SK-N-SH treated with all-trans-retinoic acid at 6 μM for 48 hours (cell line): ENCODE measurements at regions not wholly inside any gene's neighbourhood (a gene's known extent, or its start where the extent isn't known, plus 50 kb on each side); places are given as distances from the start of the nearest gene placed in this dataset.
"Not testable (repeated sequence)": the region's sequence is repeated elsewhere in the genome, so short reads cannot be mapped to it uniquely, and the experiment has no call there.

Experiments used
- ATAC-seq: fragments of 200-7000 bp; cut with Tn5 transposase; 3 replicates; pipeline ENCODE4 v1.9.1; 2020; ENCODE audit warnings: mild to moderate bottlenecking, moderate library complexity
- ARNTL ChIP-seq: fragments of 450-650 bp; formaldehyde crosslinking; IDR thresholded peaks from 2 replicates; pipeline ENCODE4 v1.5.0; 2020; ENCODE audit warnings: low read depth, mild to moderate bottlenecking, moderate library complexity, borderline replicate concordance
- BACH2 ChIP-seq: fragments of 250-450 bp; sonication (Bioruptor Pico); IDR thresholded peaks from 2 replicates; pipeline ENCODE4 v1.9.0; 2021; ENCODE audit warnings: mild to moderate bottlenecking, borderline replicate concordance
- CREB5 ChIP-seq: fragments of 250-450 bp; sonication (Bioruptor Pico); IDR thresholded peaks from 2 replicates; pipeline ENCODE4 v1.5.1; 2020; ENCODE audit warnings: low read depth, mild to moderate bottlenecking, moderate library complexity
- CSDC2 ChIP-seq: fragments of 250-450 bp; sonication (Bioruptor Pico); IDR thresholded peaks from 2 replicates; pipeline ENCODE4 v1.5.0; 2020; ENCODE audit warnings: mild to moderate bottlenecking, moderate library complexity
- ESRRG ChIP-seq: fragments of 250-450 bp; sonication (Bioruptor Pico); IDR thresholded peaks from 2 replicates; pipeline ENCODE4 v1.6.1; 2021; ENCODE audit warnings: mild to moderate bottlenecking
- GLIS3 ChIP-seq: fragments of 250-450 bp; sonication (Bioruptor Pico); IDR thresholded peaks from 2 replicates; pipeline ENCODE4 v1.5.0; 2020; ENCODE audit warnings: mild to moderate bottlenecking, moderate library complexity
- ISL1 ChIP-seq: fragments of 250-450 bp; sonication (Bioruptor Pico); IDR thresholded peaks from 2 replicates; pipeline ENCODE4 v2.1.2; 2022; ENCODE audit warnings: mild to moderate bottlenecking, moderate library complexity
- OSR1 ChIP-seq: fragments of 250-450 bp; sonication (Bioruptor Pico); IDR thresholded peaks from 2 replicates; pipeline ENCODE4 v1.8.0; 2022; ENCODE audit warnings: moderate library complexity, mild to moderate bottlenecking, inconsistent platforms
- PPARA ChIP-seq: fragments of 250-450 bp; sonication (Bioruptor Pico); IDR thresholded peaks from 2 replicates; pipeline ENCODE4 v1.5.0; 2020; ENCODE audit warnings: mild to moderate bottlenecking, borderline replicate concordance
- RARB ChIP-seq: fragments of 250-450 bp; sonication (Bioruptor Pico); IDR thresholded peaks from 2 replicates; pipeline ENCODE4 v1.8.0; 2021; ENCODE audit warnings: mild to moderate bottlenecking, moderate library complexity
- SNAI2 ChIP-seq: fragments of 250-450 bp; sonication (Bioruptor Pico); IDR thresholded peaks from 2 replicates; pipeline ENCODE4 v1.5.0; 2020; ENCODE audit warnings: mild to moderate bottlenecking, moderate library complexity
- TCF4 ChIP-seq: fragments of 250-450 bp; sonication (Bioruptor Pico); IDR thresholded peaks from 2 replicates; pipeline ENCODE4 v1.8.0; 2021; ENCODE audit warnings: mild to moderate bottlenecking, moderate library complexity, borderline replicate concordance
- TOX ChIP-seq: fragments of 250-450 bp; sonication (Bioruptor Pico); IDR thresholded peaks from 2 replicates; pipeline ENCODE4 v1.8.0; 2021; ENCODE audit warnings: mild to moderate bottlenecking, moderate library complexity, borderline replicate concordance
- ZC3H10 ChIP-seq: fragments of 250-450 bp; sonication (Bioruptor Pico); IDR thresholded peaks from 2 replicates; pipeline ENCODE4 v1.5.1; 2021; ENCODE audit warnings: mild to moderate bottlenecking, moderate library complexity
- ZFP3 ChIP-seq: fragments of 250-450 bp; sonication (Bioruptor Pico); IDR thresholded peaks from 2 replicates; pipeline ENCODE4 v1.5.0; 2020; ENCODE audit warnings: mild to moderate bottlenecking, moderate library complexity
- ZFP30 ChIP-seq: fragments of 450-650 bp; formaldehyde crosslinking; IDR thresholded peaks from 2 replicates; pipeline ENCODE4 v1.5.0; 2022; ENCODE audit warnings: mild to moderate bottlenecking, moderate library complexity
- ZNF565 ChIP-seq: fragments of 450-650 bp; formaldehyde crosslinking; conservative IDR thresholded peaks from 2 replicates; pipeline ENCODE4 v1.5.0; 2020; ENCODE audit warnings: low read depth, mild to moderate bottlenecking, moderate library complexity
- ZNF70 ChIP-seq: fragments of 450-650 bp; formaldehyde crosslinking; IDR thresholded peaks from 2 replicates; pipeline ENCODE4 v1.5.0; 2020; ENCODE audit warnings: mild to moderate bottlenecking, moderate library complexity
- ZNF8 ChIP-seq: fragments of 450-650 bp; formaldehyde crosslinking; IDR thresholded peaks from 2 replicates; pipeline ENCODE4 v1.5.0; 2020; ENCODE audit warnings: mild to moderate bottlenecking, moderate library complexity
- TF ChIP-seq, protein P1 (sequence below): fragments of 250-450 bp; sonication (Bioruptor Pico); IDR thresholded peaks from 2 replicates; pipeline ENCODE4 v1.5.1; 2021; ENCODE audit warnings: mild to moderate bottlenecking, moderate library complexity
- TF ChIP-seq, protein P2 (sequence below): fragments of 250-450 bp; sonication (Bioruptor Pico); IDR thresholded peaks from 2 replicates; pipeline ENCODE4 v1.5.0; 2020; ENCODE audit warnings: mild to moderate bottlenecking, moderate library complexity

DNA sequence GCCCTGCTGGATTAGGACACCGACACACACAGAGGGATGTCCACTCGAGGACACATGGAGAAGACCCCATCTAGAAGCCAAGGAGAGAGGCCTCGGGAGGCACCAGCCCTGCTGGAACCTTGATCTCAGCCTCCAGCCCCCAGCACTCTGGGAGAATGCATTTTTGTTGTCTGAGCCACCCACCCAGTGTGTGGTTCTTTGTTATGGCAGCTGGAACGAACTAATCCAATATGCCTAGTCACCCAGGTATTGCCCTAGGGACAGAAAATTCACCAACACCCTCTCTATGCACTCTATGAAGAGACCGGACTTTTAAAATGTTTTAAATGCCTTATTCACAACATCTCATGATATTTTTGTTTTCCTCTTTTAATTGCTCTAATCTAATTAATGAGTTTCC is 117.4 kb downstream of the CRYAA start:
- ATAC-seq, result no peak
- TF ChIP-seq GLIS3 (CRISPR knock-in tag) (no peak), OSR1 (CRISPR knock-in tag) (no peak), ISL1 (CRISPR knock-in tag) (no peak), BACH2 (CRISPR knock-in tag) (no peak), CREB5 (CRISPR knock-in tag) (no peak), ESRRG (CRISPR knock-in tag) (no peak), SNAI2 (CRISPR knock-in tag) (no peak), ZNF70 (CRISPR knock-in tag) (no peak), CSDC2 (CRISPR knock-in tag) (no peak), ZFP3 (CRISPR knock-in tag) (no peak), ZFP30 (no peak), TCF4 (CRISPR knock-in tag) (no peak), ZC3H10 (CRISPR knock-in tag) (no peak)
- TF ChIP-seq, protein P1, sequence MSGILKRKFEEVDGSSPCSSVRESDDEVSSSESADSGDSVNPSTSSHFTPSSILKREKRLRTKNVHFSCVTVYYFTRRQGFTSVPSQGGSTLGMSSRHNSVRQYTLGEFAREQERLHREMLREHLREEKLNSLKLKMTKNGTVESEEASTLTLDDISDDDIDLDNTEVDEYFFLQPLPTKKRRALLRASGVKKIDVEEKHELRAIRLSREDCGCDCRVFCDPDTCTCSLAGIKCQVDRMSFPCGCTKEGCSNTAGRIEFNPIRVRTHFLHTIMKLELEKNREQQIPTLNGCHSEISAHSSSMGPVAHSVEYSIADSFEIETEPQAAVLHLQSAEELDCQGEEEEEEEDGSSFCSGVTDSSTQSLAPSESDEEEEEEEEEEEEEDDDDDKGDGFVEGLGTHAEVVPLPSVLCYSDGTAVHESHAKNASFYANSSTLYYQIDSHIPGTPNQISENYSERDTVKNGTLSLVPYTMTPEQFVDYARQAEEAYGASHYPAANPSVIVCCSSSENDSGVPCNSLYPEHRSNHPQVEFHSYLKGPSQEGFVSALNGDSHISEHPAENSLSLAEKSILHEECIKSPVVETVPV (CRISPR knock-in tag), result no peak

DNA sequence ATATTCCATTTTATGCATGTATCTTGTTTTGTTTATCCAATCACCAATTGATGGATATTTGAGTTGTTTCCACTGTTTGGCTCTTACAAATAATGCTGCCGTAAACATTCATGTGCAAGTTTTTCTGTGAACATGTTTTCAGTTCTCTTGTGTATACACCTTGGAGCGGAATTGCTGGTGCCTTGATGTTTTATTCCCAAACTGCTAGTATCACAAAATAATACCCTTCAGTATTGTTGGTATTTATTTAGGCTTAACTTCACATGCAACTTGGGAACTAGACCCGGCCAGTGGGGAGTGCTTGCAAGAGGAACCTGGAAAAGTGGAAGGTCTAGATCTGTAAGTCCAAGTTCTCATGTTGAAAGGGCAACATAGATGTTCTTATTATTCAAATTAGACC is 115.9 kb downstream of the CRYAA start:
- no peak for TF ChIP-seq ZNF8 (CRISPR knock-in tag)
- TF ChIP-seq, protein P2, sequence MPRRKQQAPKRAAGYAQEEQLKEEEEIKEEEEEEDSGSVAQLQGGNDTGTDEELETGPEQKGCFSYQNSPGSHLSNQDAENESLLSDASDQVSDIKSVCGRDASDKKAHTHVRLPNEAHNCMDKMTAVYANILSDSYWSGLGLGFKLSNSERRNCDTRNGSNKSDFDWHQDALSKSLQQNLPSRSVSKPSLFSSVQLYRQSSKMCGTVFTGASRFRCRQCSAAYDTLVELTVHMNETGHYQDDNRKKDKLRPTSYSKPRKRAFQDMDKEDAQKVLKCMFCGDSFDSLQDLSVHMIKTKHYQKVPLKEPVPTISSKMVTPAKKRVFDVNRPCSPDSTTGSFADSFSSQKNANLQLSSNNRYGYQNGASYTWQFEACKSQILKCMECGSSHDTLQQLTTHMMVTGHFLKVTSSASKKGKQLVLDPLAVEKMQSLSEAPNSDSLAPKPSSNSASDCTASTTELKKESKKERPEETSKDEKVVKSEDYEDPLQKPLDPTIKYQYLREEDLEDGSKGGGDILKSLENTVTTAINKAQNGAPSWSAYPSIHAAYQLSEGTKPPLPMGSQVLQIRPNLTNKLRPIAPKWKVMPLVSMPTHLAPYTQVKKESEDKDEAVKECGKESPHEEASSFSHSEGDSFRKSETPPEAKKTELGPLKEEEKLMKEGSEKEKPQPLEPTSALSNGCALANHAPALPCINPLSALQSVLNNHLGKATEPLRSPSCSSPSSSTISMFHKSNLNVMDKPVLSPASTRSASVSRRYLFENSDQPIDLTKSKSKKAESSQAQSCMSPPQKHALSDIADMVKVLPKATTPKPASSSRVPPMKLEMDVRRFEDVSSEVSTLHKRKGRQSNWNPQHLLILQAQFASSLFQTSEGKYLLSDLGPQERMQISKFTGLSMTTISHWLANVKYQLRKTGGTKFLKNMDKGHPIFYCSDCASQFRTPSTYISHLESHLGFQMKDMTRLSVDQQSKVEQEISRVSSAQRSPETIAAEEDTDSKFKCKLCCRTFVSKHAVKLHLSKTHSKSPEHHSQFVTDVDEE (CRISPR knock-in tag), result no peak
- no peak for TF ChIP-seq SNAI2 (CRISPR knock-in tag)
- no peak for TF ChIP-seq ZNF565
- TF ChIP-seq, protein P1 (CRISPR knock-in tag), result no peak
- TF ChIP-seq CSDC2 (CRISPR knock-in tag), result no peak
- ATAC-seq, result no peak

GRCh38 chr21:43284238-43284637 is 115.4 kb downstream of the CRYAA start:
- TF ChIP-seq ZNF8 (CRISPR knock-in tag) (no peak), RARB (CRISPR knock-in tag) (no peak), PPARA (no peak), BACH2 (CRISPR knock-in tag) (no peak), GLIS3 (CRISPR knock-in tag) (no peak), TOX (CRISPR knock-in tag) (no peak), CSDC2 (CRISPR knock-in tag) (no peak), ZNF70 (CRISPR knock-in tag) (no peak), ZNF565 (no peak), SNAI2 (CRISPR knock-in tag) (no peak), ZC3H10 (CRISPR knock-in tag) (no peak), ZFP3 (CRISPR knock-in tag) (no peak), ZFP30 (no peak), ISL1 (CRISPR knock-in tag) (no peak), ARNTL (no peak)
- TF ChIP-seq, protein P2 (CRISPR knock-in tag), result no peak
- TF ChIP-seq, protein P1 (CRISPR knock-in tag), result no peak
- no peak for ATAC-seq

DNA sequence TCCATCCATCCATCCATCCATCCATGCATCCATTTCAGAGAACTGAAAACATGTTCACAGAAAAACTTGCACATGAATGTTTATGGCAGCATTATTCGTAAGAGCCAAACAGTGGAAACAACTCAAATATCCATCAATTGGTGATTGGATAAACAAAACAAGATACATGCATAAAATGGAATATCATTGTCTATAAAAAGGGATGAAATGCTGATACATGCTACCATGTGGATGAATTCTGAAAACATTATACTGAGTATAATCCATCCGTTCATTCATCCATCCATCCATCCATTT is 115.1 kb downstream of the CRYAA start:
- ATAC-seq, result not testable (repeated sequence)
